ENCODE measurements at regions not wholly inside any gene's neighbourhood (a gene's known extent, or its start where the extent isn't known, plus 50 kb on each side); places are given as distances from the start of the nearest gene placed in this dataset.
"Not testable (repeated sequence)": the region's sequence is repeated elsewhere in the genome, so short reads cannot be mapped to it uniquely, and the experiment has no call there.

- POLR2A ChIA-PET = no interaction called here
- H3K27ac Mint-ChIP-seq = no peak overlapping the region
- no peak overlapping the region for H3K4me3 Mint-ChIP-seq
- peaks cover 0 to 2% (median 0%) of the 10 kb centered on the region in 3 donors for H3K36me3 Mint-ChIP-seq
- no peaks in the 10 kb centered on the region for H3K4me1 Mint-ChIP-seq
- DNase-seq = no peak
- peaks cover 1 to 19% (median 6%) of the 10 kb centered on the region in 5 donors for H3K27me3 Mint-ChIP-seq
- no peak for ATAC-seq
- peaks cover 0 to 18% (median 2%) of the 10 kb centered on the region in 9 donors for H3K9me3 Mint-ChIP-seq
These were observed 123.7 kb upstream of the FBXL17 start for GRCh38 chr5:108505608-108506007.

GRCh38 chr5:108504974-108505373, 123.1 kb upstream of the FBXL17 start:
- POLR2A ChIA-PET = no interaction called here
- Mint-ChIP-seq H3K9me3 (peaks cover 0 to 20% (median 4%) of the 10 kb centered on the region in 9 donors), H3K36me3 (peaks cover 0 to 2% (median 1%) of the 10 kb centered on the region in 3 donors), H3K27me3 (peaks cover 0 to 17% (median 4%) of the 10 kb centered on the region in 5 donors), H3K27ac (no peak overlapping the region), H3K4me3 (no peak overlapping the region), H3K4me1 (no peaks in the 10 kb centered on the region)
- ATAC-seq (no peak), DNase-seq (no peak)

GRCh38 chr5:108503986-108504385, 122.1 kb upstream of the FBXL17 start:
- ATAC-seq (no peak), DNase-seq (no peak)
- H3K4me3 Mint-ChIP-seq = no peak overlapping the region
- POLR2A ChIA-PET = no interaction called here
- H3K27me3 Mint-ChIP-seq = peaks cover 0 to 20% (median 4%) of the 10 kb centered on the region in 5 donors
- peaks cover 0 to 29% (median 12%) of the 10 kb centered on the region in 9 donors for H3K9me3 Mint-ChIP-seq
- no peaks in the 10 kb centered on the region for H3K4me1 Mint-ChIP-seq
- no peak overlapping the region for H3K27ac Mint-ChIP-seq
- peaks cover 0 to 9% (median 2%) of the 10 kb centered on the region in 3 donors for H3K36me3 Mint-ChIP-seq

- H3K4me1 Mint-ChIP-seq, DNase-seq, POLR2A ChIA-PET, ATAC-seq, H3K36me3 Mint-ChIP-seq, H3K27ac Mint-ChIP-seq, H3K4me3 Mint-ChIP-seq: not testable (repeated sequence)
- Mint-ChIP-seq H3K27me3 (peaks cover 1 to 29% (median 7%) of the 10 kb centered on the region in 5 donors), H3K9me3 (peaks cover 0 to 18% (median 10%) of the 10 kb centered on the region in 9 donors)
These were observed 113.7 kb upstream of the FBXL17 start for GRCh38 chr5:108495615-108496014.

- Mint-ChIP-seq H3K9me3 (peaks cover 0 to 22% (median 9%) of the 10 kb centered on the region in 9 donors), H3K27ac (no peak overlapping the region), H3K27me3 (peaks cover 15 to 61% (median 20%) of the 10 kb centered on the region in 5 donors), H3K4me3 (no peak overlapping the region), H3K4me1 (no peaks in the 10 kb centered on the region), H3K36me3 (peaks cover 0 to 11% (median 0%) of the 10 kb centered on the region in 3 donors)
- no peak for ATAC-seq
- DNase-seq = no peak
- POLR2A ChIA-PET = no interaction called here
These were observed 106.1 kb upstream of the FBXL17 start for GRCh38 chr5:108487951-108488350.

GRCh38 chr5:108484035-108484434, 102.1 kb upstream of the FBXL17 start:
- Mint-ChIP-seq H3K4me3 (no peak overlapping the region), H3K36me3 (no peaks in the 10 kb centered on the region), H3K4me1 (no peaks in the 10 kb centered on the region), H3K27ac (no peak overlapping the region), H3K9me3 (peaks cover 0 to 7% (median 0%) of the 10 kb centered on the region in 9 donors), H3K27me3 (peaks cover 13 to 36% (median 23%) of the 10 kb centered on the region in 5 donors)
- DNase-seq (no peak), ATAC-seq (no peak)
- POLR2A ChIA-PET = no interaction called here

GRCh38 chr5:108481355-108481931, 99.5 kb upstream of the FBXL17 start:
- H3K4me3 Mint-ChIP-seq = no peak overlapping the region
- peaks cover 5 to 19% (median 11%) of the 10 kb centered on the region in 5 donors for H3K27me3 Mint-ChIP-seq
- no peaks in the 10 kb centered on the region for H3K9me3 Mint-ChIP-seq
- POLR2A ChIA-PET = no interaction called here
- no peaks in the 10 kb centered on the region for H3K36me3 Mint-ChIP-seq
- DNase-seq (peak in 1 of 10 donors; percentile 0), ATAC-seq (no peak)
- no peak overlapping the region for H3K27ac Mint-ChIP-seq
- no peaks in the 10 kb centered on the region for H3K4me1 Mint-ChIP-seq

- peaks cover 0 to 18% (median 0%) of the 10 kb centered on the region in 3 donors for H3K36me3 Mint-ChIP-seq
- H3K9me3 Mint-ChIP-seq = peaks cover 0 to 16% (median 2%) of the 10 kb centered on the region in 9 donors
- peaks cover 5 to 24% (median 15%) of the 10 kb centered on the region in 5 donors for H3K27me3 Mint-ChIP-seq
- ATAC-seq = no peak
- no peak for DNase-seq
- POLR2A ChIA-PET = no interaction called here
- H3K27ac Mint-ChIP-seq = no peak overlapping the region
- H3K4me1 Mint-ChIP-seq = no peaks in the 10 kb centered on the region
- H3K4me3 Mint-ChIP-seq = no peak overlapping the region
These were observed 90.3 kb upstream of the FBXL17 start for GRCh38 chr5:108472237-108472636.

- no peak for DNase-seq
- Mint-ChIP-seq H3K27ac (no peak overlapping the region), H3K9me3 (peaks cover 0 to 2% (median 0%) of the 10 kb centered on the region in 9 donors)
These were observed 85.7 kb upstream of the FBXL17 start for GRCh38 chr5:108467563-108467962.

GRCh38 chr5:108461628-108462367, 79.9 kb upstream of the FBXL17 start:
- Mint-ChIP-seq H3K9me3 (peaks cover 0 to 8% (median 0%) of the 10 kb centered on the region in 9 donors), H3K27me3 (peaks cover 3 to 43% (median 20%) of the 10 kb centered on the region in 5 donors), H3K4me1 (no peaks in the 10 kb centered on the region), H3K4me3 (no peak overlapping the region), H3K36me3 (peaks cover 0 to 9% (median 2%) of the 10 kb centered on the region in 3 donors), H3K27ac (no peak overlapping the region)
- ATAC-seq (no peak), DNase-seq (no peak)
- POLR2A ChIA-PET = no interaction called here

More at GRCh38 chr5:108467563-108467962, 85.7 kb upstream of the FBXL17 start:
- Mint-ChIP-seq H3K36me3 (peaks cover 0 to 11% (median 0%) of the 10 kb centered on the region in 3 donors), H3K27me3 (peaks cover 5 to 25% (median 13%) of the 10 kb centered on the region in 5 donors), H3K4me3 (no peak overlapping the region), H3K4me1 (no peaks in the 10 kb centered on the region)
- POLR2A ChIA-PET = interaction anchor here (0.6 kb wide), 1 partner anchor 20 kb away, joined by 3 read pairs; no protein-coding TSS in a partner anchor
- no peak for ATAC-seq

- Mint-ChIP-seq H3K4me1 (no peaks in the 10 kb centered on the region), H3K27me3 (peaks cover 2 to 43% (median 18%) of the 10 kb centered on the region in 5 donors), H3K27ac (no peak overlapping the region), H3K9me3 (peaks cover 2 to 29% (median 8%) of the 10 kb centered on the region in 9 donors), H3K36me3 (peaks cover 0 to 12% (median 4%) of the 10 kb centered on the region in 3 donors), H3K4me3 (no peak overlapping the region)
- POLR2A ChIA-PET = no interaction called here
- no peak for DNase-seq
- ATAC-seq = no peak
These were observed 77.9 kb upstream of the FBXL17 start for GRCh38 chr5:108459769-108460168.

- Mint-ChIP-seq H3K36me3 (peaks cover 0 to 17% (median under 1%) of the 10 kb centered on the region in 3 donors), H3K4me3 (no peak overlapping the region), H3K27ac (no peak overlapping the region), H3K4me1 (no peaks in the 10 kb centered on the region), H3K9me3 (peaks cover 5 to 44% (median 23%) of the 10 kb centered on the region in 9 donors), H3K27me3 (peaks cover 0 to 16% (median 0%) of the 10 kb centered on the region in 5 donors)
- DNase-seq = no peak
- POLR2A ChIA-PET = no interaction called here
- ATAC-seq = no peak
These were observed 69.4 kb upstream of the FBXL17 start for GRCh38 chr5:108451269-108451668.

GRCh38 chr5:108444130-108444529, 62.2 kb upstream of the FBXL17 start:
- H3K4me3 Mint-ChIP-seq, H3K36me3 Mint-ChIP-seq, DNase-seq, H3K4me1 Mint-ChIP-seq, ATAC-seq, H3K27ac Mint-ChIP-seq, POLR2A ChIA-PET: not testable (repeated sequence)
- H3K9me3 Mint-ChIP-seq = peaks cover 0 to 25% (median 7%) of the 10 kb centered on the region in 9 donors
- peaks cover 0 to 11% (median 0%) of the 10 kb centered on the region in 5 donors for H3K27me3 Mint-ChIP-seq

All from naive thymus-derived CD8-positive, alpha-beta T cell (primary cell).